NCI-H2227 treated with DMSO at 0.1 percent for 48 hours (cell line): ENCODE measurements at regions not wholly inside any gene's neighbourhood (a gene's known extent, or its start where the extent isn't known, plus 50 kb on each side); places are given as distances from the start of the nearest gene placed in this dataset.

ENCODE experiments used
- DNase-seq: peaks from one replicate; lab custom pipeline; 2025; lab: John Stamatoyannopoulos, UW

GRCh38 chr6:14731611-14732010 is 514.3 kb upstream of the JARID2 start:
- no peak for DNase-seq

GRCh38 chr6:14732226-14732843 is 513.5 kb upstream of the JARID2 start:
- no peak for DNase-seq

- DNase-seq: no peak
Measured at GRCh38 chr6:14732844-14733757, 512.8 kb upstream of the JARID2 start.

- DNase-seq: no peak
Measured at GRCh38 chr6:14734052-14734415, 511.8 kb upstream of the JARID2 start.

- DNase-seq: no peak
Measured at GRCh38 chr6:14734416-14735340, 511.2 kb upstream of the JARID2 start.

- DNase-seq: no peak
Measured at GRCh38 chr6:14735956-14736486, 509.8 kb upstream of the JARID2 start.

- no peak for DNase-seq
Measured at GRCh38 chr6:14736554-14736953, 509.3 kb upstream of the JARID2 start.

- no peak for DNase-seq
Measured at GRCh38 chr6:14738497-14738896, 507.4 kb upstream of the JARID2 start.

GRCh38 chr6:14738933-14739332 is 506.9 kb upstream of the JARID2 start:
- DNase-seq: no peak

- DNase-seq: no peak
Measured at GRCh38 chr6:14739827-14740226, 506.0 kb upstream of the JARID2 start.

- DNase-seq: no peak
Measured at GRCh38 chr6:14742171-14742570, 503.7 kb upstream of the JARID2 start.

- no peak for DNase-seq
Measured at GRCh38 chr6:14742680-14743079, 503.2 kb upstream of the JARID2 start.

- DNase-seq: no peak
Measured at GRCh38 chr6:14743144-14743473, 502.8 kb upstream of the JARID2 start.

- no peak for DNase-seq
Measured at GRCh38 chr6:14743474-14744211, 502.2 kb upstream of the JARID2 start.

- DNase-seq: no peak
Measured at GRCh38 chr6:14744212-14744556, 501.7 kb upstream of the JARID2 start.

GRCh38 chr6:14746139-14746837 is 499.6 kb upstream of the JARID2 start:
- no peak for DNase-seq

GRCh38 chr6:14747881-14748520 is 497.9 kb upstream of the JARID2 start:
- DNase-seq: no peak

- DNase-seq: no peak
Measured at GRCh38 chr6:14748679-14749078, 497.2 kb upstream of the JARID2 start.

- DNase-seq: no peak
Measured at GRCh38 chr6:14750059-14750661, 495.7 kb upstream of the JARID2 start.

GRCh38 chr6:14751645-14752175 is 494.2 kb upstream of the JARID2 start:
- DNase-seq: no peak
